SK-MEL-5 (cell line): ENCODE measurements at regions not wholly inside any gene's neighbourhood (a gene's known extent, or its start where the extent isn't known, plus 50 kb on each side); places are given as distances from the start of the nearest gene placed in this dataset.
A peak's percentile ranks its signal among the peaks of the same experiment; 100 is the strongest.
"Not testable (repeated sequence)": the region's sequence is repeated elsewhere in the genome, so short reads cannot be mapped to it uniquely, and the experiment has no call there.

Experiments used
- DNase-seq: peaks from one replicate; pipeline ENCODE4 v3.0.0-alpha.2; 2016; ENCODE audit warnings: low read depth, low spot score
- in situ Hi-C: cut with HindIII; loops from 2 replicates; pipeline ENCODE4 v1.10.0; 2016; ENCODE audit warnings: low sequenced_read_pairs, high pct_unique_total_duplicates, low pct_unique_long_range_greater_than_20kb

GRCh38 chr7:91620827-91621226 is 259.7 kb downstream of the MTERF1 start:
- no peak for DNase-seq
- in situ Hi-C loops, result no loop called here

DNA sequence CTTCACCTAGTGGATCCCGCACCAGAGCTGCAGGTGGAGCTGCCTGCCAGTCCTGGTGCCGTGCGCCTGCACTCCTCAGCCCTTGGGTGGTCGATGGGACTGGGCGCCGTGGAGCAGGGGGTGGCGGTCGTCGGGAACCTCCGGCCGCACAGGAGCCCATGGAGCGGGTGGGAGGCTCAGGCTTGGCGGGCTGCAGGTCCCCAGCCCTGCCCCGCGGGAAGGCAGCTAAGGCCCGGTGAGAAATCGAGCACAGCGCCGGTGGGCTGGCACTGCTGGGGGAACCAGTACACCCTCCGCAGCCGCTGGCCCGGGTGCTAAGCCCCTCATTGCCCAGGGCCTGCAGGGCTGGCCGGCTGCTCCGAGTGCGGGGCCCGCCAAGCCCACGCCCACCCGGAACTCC is 253.2 kb downstream of the MTERF1 start:
- DNase-seq, in situ Hi-C loops: not testable (repeated sequence)

DNA sequence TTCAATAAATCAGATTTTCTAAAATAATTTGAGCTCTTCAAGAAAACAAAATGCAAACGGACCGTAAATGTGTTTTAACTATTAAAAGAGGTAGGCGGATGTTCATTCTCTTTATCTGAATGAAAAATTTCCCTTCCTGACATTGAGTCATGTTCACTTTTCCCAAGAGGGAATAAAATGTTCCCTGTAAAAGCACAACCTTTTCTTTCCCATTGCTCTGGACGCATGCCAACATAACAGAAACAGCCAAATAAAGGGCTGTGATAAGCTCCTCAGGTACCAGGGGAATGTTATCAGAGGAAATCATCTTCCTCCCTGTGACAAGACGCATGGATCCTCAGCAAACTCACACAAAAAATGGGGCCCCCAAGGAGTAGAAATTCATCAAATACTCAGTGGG is 251.8 kb downstream of the MTERF1 start:
- in situ Hi-C loops, result no loop called here
- no peak for DNase-seq

DNA sequence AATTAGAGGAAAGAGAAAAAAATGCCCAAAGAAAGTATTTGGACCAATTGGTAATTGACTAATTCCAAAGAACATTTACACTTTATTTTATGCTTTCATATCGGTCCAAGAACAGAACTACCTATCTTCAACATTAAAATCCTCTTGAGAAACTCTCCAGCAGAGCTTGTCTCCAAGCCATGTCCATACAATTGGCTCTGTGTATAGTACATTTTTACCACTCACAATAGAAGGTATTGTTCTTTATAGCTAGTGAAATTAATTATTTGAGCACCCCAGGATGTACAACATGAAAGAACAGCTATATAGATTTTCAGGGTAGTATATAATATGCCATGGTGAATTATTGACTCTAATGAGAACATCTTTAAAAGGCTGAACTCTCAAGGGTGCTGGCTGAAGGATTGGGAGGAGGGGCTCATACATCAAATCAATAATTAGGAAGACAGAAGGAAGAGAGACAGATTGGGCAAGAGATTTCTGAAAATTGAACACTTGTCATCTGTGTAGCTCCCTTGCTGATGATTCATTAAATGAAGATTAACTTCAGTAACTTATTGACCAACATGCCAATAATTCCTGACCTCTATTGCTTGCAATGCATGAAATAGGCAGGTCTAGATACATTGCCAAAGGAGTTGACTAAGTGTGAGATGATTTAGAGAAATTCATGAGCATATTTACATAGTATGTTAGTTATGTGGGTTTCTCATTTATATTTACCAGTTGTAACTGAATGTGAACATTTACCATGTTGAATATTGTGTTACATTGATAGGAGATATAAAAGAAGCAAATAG is 249.7 kb downstream of the MTERF1 start:
- in situ Hi-C loops, result no loop called here
- peak; percentile 51 for DNase-seq

- in situ Hi-C loops, result no loop called here
- no peak for DNase-seq
These were observed 248.1 kb downstream of the MTERF1 start for GRCh38 chr7:91632234-91632940.

DNA sequence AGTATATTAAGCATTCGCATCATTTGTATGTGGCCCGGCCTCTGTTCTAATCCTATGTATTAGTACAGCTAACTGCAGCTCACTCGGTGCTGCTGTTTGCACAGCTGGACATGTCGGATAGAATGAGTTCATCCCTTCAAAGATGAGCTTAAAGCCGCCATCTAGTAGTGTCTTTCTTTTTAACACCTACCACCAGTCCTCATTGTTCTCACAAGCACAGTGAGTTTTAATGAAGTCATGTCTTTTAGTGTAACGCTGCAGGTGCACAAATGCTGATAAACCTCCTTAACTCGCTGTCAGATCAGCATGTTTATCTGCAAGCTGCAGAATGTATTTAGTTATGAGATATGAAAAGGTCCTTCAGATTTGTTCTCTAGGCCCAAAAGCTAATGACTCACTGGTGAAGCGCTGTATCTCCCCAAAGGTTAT is 247.5 kb downstream of the MTERF1 start:
- no peak for DNase-seq
- in situ Hi-C loops, result no loop called here

- no peak for DNase-seq
- in situ Hi-C loops, result no loop called here
These were observed 245.9 kb downstream of the MTERF1 start for GRCh38 chr7:91634485-91635177.

- DNase-seq, result peak; percentile 76
- in situ Hi-C loops, result no loop called here
These were observed 244.3 kb downstream of the MTERF1 start for GRCh38 chr7:91636129-91636724.

DNA sequence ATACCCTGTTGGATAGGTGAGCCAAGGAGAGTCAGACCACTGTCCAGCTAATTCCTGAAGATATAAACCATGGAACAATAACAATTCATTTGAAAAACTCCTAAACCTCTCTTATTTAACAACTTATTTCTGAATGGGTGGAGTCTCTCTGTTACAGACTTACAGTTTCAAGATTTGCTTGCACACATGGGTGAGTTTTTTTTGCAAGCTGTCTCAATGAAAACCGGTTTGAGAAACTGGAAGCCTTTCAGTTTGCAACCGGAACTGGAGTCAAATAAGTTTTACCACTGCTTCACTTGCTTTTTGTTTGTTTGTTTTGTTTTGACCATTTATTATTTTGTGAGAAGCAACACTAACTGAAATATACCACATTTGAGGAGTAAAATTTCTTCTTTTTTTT is 243.8 kb downstream of the MTERF1 start:
- in situ Hi-C loops, result no loop called here
- DNase-seq, result no peak

- no peak for DNase-seq
- in situ Hi-C loops, result no loop called here
These were observed 236.2 kb downstream of the MTERF1 start for GRCh38 chr7:91644256-91644655.

GRCh38 chr7:91645542-91645941 is 235.0 kb downstream of the MTERF1 start:
- in situ Hi-C loops, result no loop called here

DNA sequence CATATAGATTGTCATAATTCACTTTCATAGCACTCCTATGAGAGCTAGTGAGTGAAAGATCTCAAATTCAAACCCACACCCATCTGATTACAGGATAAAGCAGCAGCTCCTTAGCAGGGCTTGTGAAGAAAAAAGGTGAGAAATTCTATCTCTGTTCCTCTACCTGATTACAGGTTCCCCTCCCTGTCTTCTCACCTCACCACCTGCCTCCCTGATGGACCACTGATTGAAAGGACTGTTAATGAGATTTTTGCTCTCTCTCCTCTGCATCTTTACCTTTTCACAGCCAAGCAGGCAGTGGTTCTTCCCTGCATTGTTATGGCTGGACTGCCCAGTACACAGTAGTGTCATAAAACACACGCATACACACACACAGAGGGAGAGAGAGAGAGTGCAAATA is 228.5 kb downstream of the MTERF1 start:
- no peak for DNase-seq
- in situ Hi-C loops, result no loop called here

More at GRCh38 chr7:91645542-91645941, 235.0 kb downstream of the MTERF1 start:
- no peak for DNase-seq

DNA sequence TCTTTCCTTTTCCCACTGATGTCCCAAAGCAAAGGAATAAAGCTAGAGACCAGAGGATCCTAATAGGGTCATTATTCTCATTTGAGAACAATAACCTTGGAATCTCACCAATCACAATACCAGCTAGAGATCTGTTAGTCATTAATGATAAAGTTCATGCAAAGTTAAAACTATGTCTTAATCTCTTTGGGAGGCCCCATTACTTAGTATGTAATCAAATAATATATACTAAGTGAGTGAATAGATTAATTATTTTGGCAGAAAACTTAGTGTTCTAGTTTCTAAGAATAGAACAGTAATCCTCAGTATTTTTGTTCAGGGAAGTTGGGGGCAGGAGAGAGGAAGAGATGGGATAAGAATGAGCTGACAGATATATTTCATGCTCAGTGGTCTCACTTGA is 227.2 kb downstream of the MTERF1 start:
- DNase-seq, result no peak
- in situ Hi-C loops, result no loop called here

DNA sequence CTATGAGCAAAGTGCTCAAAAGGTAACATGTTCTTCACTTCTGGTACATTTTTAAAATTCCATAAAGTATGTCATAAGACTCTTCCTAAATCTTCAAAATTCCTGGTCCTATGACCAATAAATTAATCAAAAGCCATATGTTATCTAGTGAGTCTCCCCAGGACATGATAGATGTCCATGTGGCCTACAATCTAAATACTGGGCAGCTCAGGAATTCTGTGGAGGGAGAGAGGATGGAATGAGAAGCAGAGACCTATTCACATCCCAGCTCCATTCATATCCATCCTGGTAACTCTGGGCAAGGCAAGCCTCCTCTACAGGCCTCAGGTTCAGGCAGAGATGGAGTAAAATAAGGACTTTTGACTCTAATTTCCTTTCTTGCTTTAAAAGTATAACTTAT is 224.8 kb downstream of the MTERF1 start:
- in situ Hi-C loops, result no loop called here
- DNase-seq, result no peak

- in situ Hi-C loops, result no loop called here
- DNase-seq, result no peak
These were observed 223.7 kb downstream of the MTERF1 start for GRCh38 chr7:91656541-91657482.

GRCh38 chr7:91657483-91658071 is 222.9 kb downstream of the MTERF1 start:
- in situ Hi-C loops, result no loop called here
- DNase-seq, result no peak

DNA sequence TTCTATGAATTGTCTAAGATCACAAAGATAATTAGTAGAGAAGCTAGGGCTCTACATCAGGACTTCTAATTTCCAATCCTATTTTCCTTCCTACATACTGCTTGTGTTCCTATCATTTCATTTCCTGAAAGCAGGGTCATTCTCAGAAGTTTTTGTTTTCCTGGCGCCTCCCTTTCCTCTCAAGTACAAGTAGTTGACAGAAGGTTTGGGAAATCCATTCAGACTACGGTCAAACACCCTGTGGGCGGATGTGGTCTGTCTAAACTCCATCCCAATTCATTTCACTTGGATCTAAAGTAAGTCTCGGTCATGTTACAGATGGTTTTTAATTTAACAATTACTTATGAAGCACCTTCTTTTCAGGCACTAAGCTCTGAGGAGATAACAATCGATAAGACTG is 221.4 kb downstream of the MTERF1 start:
- no peak for DNase-seq
- in situ Hi-C loops, result no loop called here
